SIG-M5 treated with dmso at 0.1 percent for 504 hours (cell line): ENCODE measurements at regions not wholly inside any gene's neighbourhood (a gene's known extent, or its start where the extent isn't known, plus 50 kb on each side); places are given as distances from the start of the nearest gene placed in this dataset.
"Not testable (repeated sequence)": the region's sequence is repeated elsewhere in the genome, so short reads cannot be mapped to it uniquely, and the experiment has no call there.

Source experiments
- DNase-seq: peaks from one replicate; lab custom pipeline; 2025; ENCODE audit not compliant: unreplicated experiment; lab: John Stamatoyannopoulos, UW

GRCh38 chr10:53107711-53108110 lies 335.1 kb upstream of the MBL2 start:
- DNase-seq: no peak

DNA sequence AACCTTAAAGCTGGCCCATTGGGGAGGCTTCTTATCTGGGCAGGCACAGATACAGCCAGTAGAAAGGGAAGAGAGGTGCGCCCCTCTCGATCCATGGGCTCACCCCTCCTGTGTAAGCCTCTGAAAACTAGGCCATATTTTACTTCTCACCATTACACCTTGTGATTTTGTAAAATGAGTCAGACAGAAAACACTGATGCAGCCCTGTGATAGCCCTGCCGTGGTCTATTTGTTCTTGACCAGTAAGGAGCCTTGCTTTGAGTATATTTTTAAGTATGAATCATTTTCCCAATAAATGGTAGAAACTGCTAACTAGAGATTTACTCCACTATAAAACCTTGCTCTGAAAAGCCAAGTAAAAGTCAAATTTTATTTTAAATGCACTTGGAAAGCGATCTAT lies 329.8 kb upstream of the MBL2 start:
- DNase-seq: no peak

GRCh38 chr10:53093878-53094277 lies 321.3 kb upstream of the MBL2 start:
- no peak for DNase-seq

GRCh38 chr10:53091574-53091973 lies 319.0 kb upstream of the MBL2 start:
- no peak for DNase-seq

- DNase-seq: no peak
Measured at GRCh38 chr10:53088961-53089360, 316.4 kb upstream of the MBL2 start.

DNA sequence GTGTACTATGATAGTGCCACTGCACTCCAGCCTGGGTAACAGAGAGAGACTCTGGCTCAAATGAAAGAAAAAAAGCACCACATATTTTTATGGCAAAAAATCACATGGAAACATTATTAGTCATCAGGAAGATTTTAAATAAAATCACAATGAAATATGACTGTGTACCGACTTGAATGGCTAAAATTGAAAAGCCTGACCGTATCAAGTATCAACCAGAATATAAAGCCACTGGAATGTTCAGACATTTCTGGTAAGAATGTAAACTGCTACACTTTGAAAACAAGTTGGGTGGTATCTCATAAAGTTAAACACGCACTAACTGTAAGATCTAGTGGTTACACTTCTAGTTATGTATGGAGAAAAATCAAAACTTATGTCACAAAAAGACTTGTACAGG lies 306.7 kb upstream of the MBL2 start:
- no peak for DNase-seq

- no peak for DNase-seq
Measured at GRCh38 chr10:53076948-53077347, 304.4 kb upstream of the MBL2 start.

GRCh38 chr10:53075469-53075868 lies 302.9 kb upstream of the MBL2 start:
- no peak for DNase-seq

GRCh38 chr10:53072144-53072543 lies 299.6 kb upstream of the MBL2 start:
- no peak for DNase-seq

DNA sequence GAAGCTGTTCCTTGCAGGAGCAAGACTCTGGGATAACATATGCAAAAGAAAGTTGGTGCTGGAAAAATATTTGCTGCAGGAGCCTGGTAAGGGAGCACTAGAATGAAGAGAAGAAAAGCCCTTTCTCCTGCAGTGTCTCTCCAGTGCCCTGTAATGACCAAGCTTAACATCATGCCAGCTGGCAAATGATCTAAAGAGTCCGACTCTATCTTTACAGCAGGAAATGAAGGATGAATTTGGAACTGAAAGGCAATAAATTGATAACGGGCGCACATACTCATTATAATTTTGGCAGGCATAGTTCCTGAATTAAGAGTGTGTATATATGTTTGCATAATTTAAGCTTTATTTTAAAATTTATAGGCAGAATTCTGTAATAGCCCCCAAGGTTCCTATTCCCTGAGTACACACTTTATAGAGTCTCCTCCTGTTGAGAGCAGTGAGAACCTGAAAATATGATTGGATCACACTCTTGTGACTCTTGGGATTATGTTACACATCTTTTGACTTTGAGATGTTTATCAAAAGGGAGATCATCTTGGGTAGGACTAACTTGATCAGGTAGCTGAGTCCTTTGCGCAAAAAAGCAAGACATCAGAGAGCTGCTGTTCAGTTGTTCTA lies 299.0 kb upstream of the MBL2 start:
- no peak for DNase-seq

DNA sequence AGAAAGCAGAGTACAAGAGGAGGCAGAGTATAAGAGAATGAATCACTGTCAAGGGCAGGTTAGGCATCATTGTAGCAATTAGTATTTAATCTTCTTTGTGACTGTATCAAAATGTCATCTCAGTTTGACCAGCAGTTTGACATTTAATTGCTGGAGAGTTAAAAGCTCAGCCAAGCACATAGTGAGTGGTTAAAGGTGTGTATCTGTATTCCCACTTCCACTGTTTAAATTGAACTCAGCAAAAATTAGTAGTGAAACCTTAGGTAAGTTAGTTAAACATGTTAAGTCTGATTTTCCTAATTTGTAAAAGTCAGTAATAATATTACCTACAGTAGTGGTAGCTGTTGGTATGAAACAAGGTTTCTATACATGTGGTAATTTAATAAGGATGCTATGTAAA lies 296.4 kb upstream of the MBL2 start:
- DNase-seq: no peak

DNA sequence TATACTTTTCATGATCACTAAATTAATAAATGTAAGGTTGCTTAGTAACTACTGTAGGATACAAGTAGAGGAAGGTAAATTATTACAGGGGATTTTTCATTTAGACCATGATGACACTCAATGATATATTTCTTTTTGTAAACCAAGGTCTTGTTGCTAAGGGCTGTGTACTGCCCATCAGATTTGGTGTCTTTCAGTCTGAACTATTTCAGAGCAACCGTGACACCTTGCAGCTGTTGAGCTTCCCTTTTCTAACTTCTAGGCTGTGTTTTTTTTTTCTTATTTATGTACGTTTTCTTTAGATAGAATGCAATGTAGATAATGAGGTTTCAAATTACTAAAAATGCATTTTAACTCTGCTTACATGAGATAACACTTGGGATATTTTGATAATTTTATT lies 292.0 kb upstream of the MBL2 start:
- DNase-seq: no peak

DNA sequence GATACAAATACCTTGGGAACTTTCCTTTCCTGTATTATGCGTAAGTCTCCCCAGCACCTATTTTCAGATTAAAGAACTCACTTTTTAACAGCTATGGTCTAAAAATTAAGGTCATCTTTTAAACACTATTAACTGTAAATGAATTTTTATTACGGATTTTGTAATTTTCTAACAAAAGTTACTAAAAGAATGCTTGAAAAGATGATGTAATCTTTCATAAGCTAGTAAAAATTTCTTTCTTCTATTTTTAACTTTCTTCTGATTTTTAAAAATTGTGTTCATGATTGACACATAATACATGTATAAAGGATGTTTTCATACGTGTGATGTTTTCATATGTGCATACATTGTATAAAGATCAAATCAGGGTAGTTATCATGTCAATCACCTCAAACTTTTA lies 291.2 kb upstream of the MBL2 start:
- DNase-seq: no peak

GRCh38 chr10:53052521-53053164 lies 280.1 kb upstream of the MBL2 start:
- DNase-seq: no peak

GRCh38 chr10:53045315-53045714 lies 272.7 kb upstream of the MBL2 start:
- no peak for DNase-seq

DNA sequence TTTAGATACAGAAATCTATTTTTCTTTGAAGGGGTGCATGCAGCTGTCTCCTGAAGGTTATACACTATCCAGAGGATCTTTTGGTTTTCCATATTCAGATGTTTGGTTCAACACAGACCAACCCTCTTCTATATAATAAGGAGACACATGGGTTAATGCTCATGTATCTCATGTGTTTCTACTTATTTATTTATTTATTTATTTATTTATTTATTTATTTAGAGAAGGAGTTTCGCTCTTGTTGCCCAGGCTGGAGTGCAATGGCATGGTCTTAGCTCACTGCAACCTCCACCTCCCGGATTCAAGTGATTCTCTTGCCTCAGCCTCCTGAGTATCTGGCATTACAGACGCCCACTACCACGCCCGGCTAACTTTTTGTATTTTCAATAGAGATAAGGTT lies 263.2 kb upstream of the MBL2 start:
- DNase-seq: not testable (repeated sequence)

GRCh38 chr10:53033396-53033795 lies 260.8 kb upstream of the MBL2 start:
- DNase-seq: no peak

GRCh38 chr10:53029872-53030849 lies 257.6 kb upstream of the MBL2 start:
- DNase-seq: not testable (repeated sequence)

DNA sequence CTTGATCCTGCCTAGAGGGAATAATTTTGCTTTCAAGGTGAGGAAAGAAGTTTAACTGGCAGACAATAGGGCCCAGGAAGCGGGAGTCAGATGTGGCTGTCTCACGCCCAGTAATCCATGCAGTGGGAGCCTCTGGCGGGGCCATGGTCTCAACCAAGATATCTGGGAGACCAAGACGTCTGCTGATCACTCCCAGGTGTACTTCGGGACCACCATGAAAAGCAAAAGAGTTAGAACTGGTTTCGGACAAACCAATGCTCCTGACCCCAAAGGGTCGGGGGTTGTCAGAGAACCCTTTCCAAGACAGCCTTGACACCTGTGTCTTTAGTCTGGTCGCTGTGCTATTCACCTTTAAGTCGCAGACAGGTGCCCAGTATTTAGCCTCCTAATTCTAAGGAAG lies 256.9 kb upstream of the MBL2 start:
- no peak for DNase-seq

DNA sequence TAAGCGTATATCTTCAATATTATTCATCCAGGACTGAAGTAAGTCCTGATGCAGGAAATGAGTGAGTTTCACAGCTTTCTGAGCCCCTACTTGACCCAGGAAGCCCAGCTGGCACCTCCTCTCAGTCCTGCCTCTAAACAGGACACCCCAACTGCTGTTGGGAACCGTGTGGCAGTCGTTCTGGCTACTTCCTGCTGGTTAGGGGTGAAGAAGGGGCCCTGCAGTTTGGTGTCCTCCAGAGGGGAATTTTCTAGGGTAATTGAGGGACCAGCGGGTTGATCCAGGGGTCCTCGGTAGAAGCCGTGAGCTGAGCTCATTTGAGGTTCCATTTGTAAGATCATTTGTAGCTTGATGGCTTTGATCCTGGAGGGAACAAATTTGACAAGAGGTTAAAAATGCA lies 253.2 kb upstream of the MBL2 start:
- DNase-seq: not testable (repeated sequence)

GRCh38 chr10:53025172-53025711 lies 252.7 kb upstream of the MBL2 start:
- no peak for DNase-seq

GRCh38 chr10:53023411-53023810 lies 250.8 kb upstream of the MBL2 start:
- DNase-seq: no peak
